ENCODE measurements at regions not wholly inside any gene's neighbourhood (a gene's known extent, or its start where the extent isn't known, plus 50 kb on each side); places are given as distances from the start of the nearest gene placed in this dataset.

GRCh38 chr6:77334093-77334492 lies 129.2 kb downstream of the HTR1B start:
- TF ChIP-seq ATF3 (IDR thresholded peaks at IDR 0.05) (no peak), ZFX (IDR thresholded peaks at IDR 0.05) (no peak)
